ENCODE measurements at regions not wholly inside any gene's neighbourhood (a gene's known extent, or its start where the extent isn't known, plus 50 kb on each side); places are given as distances from the start of the nearest gene placed in this dataset.

GRCh38 chr2:107576991-107577390 lies 249.7 kb upstream of the RGPD4 start (continued):
- TF ChIP-seq MAX (CRISPR knock-in tag; IDR thresholded peaks at IDR 0.05) (no peak), CDX4 (CRISPR knock-in tag; IDR thresholded peaks at IDR 0.05; ENCODE audit: borderline replicate concordance) (no peak), NFYB (CRISPR knock-in tag; conservative IDR thresholded peaks at IDR 0.05; ENCODE audit: low read depth) (no peak), ZNF396 (CRISPR knock-in tag; IDR thresholded peaks at IDR 0.05; ENCODE audit: borderline replicate concordance) (no peak), GABPB1 (CRISPR knock-in tag; IDR thresholded peaks at IDR 0.05) (no peak), SP1 (CRISPR knock-in tag; conservative IDR thresholded peaks at IDR 0.05) (no peak), HMGA2 (CRISPR knock-in tag; IDR thresholded peaks at IDR 0.05) (no peak), ZNF138 (CRISPR knock-in tag; conservative IDR thresholded peaks at IDR 0.05) (no peak), ARID4B (CRISPR knock-in tag; IDR thresholded peaks at IDR 0.05; ENCODE audit: borderline replicate concordance) (no peak)

- no peak overlapping the region for H3K27ac Mint-ChIP-seq
- DNase-seq (ENCODE audit: low spot score): no peak
- H3K27me3 Mint-ChIP-seq (ENCODE audit: low read depth): no peaks in the 10 kb centered on the region
- no peak overlapping the region for H3K4me3 Mint-ChIP-seq
- ChIA-PET CTCF (no interaction called here), POLR2A (no interaction called here)
- ATAC-seq: no peak
- 0 out of 2 replicates have a peak, but pooled peaks cover 4% of the 10 kb centered on the region for H3K9me3 Mint-ChIP-seq
- peaks cover 13% of the 10 kb centered on the region for H3K4me1 Mint-ChIP-seq
- no peaks in the 10 kb centered on the region for H3K36me3 Mint-ChIP-seq
- TF ChIP-seq ATF6 (CRISPR knock-in tag; IDR thresholded peaks at IDR 0.05) (no peak), JUN (CRISPR knock-in tag; IDR thresholded peaks at IDR 0.05) (no peak), E2F1 (CRISPR knock-in tag; IDR thresholded peaks at IDR 0.05) (no peak), ZNF416 (CRISPR knock-in tag; IDR thresholded peaks at IDR 0.05) (no peak), ZNF532 (CRISPR knock-in tag; IDR thresholded peaks at IDR 0.05; ENCODE audit: borderline replicate concordance) (no peak), GRHL2 (CRISPR knock-in tag; IDR thresholded peaks at IDR 0.05; ENCODE audit: insufficient replicate concordance, severe bottlenecking) (no peak), SMAD4 (CRISPR knock-in tag; IDR thresholded peaks at IDR 0.05) (no peak), AFF4 (CRISPR knock-in tag; IDR thresholded peaks at IDR 0.05; ENCODE audit: borderline replicate concordance) (no peak), NR2C2 (CRISPR knock-in tag; IDR thresholded peaks at IDR 0.05) (no peak), ZNF219 (CRISPR knock-in tag; IDR thresholded peaks at IDR 0.05; ENCODE audit: borderline replicate concordance) (no peak), MAX (CRISPR knock-in tag; IDR thresholded peaks at IDR 0.05) (no peak)
Measured at GRCh38 chr2:107582487-107582886, 244.2 kb upstream of the RGPD4 start.
